ENCODE measurements at regions not wholly inside any gene's neighbourhood (a gene's known extent, or its start where the extent isn't known, plus 50 kb on each side); places are given as distances from the start of the nearest gene placed in this dataset.
A peak's percentile ranks its signal among the peaks of the same experiment; 100 is the strongest.

GRCh38 chr17:72185564-72185963, 64.7 kb downstream of the SOX9 start:
- Histone ChIP-seq H3K9ac (ENCODE audit: insufficient read depth in 1 of 2, low read length in 2 of 2) (no peak overlapping the region), H3K4me1 (ENCODE audit: control insufficient read depth in 5 of 5, insufficient read depth in 5 of 5, low read length in 5 of 5) (peaks cover 0 to 16% (median 3%) of the 10 kb centered on the region in 5 donors), H3K9me3 (ENCODE audit: control insufficient read depth in 4 of 4, insufficient read depth in 3 of 4, low read length in 3 of 4) (peaks cover 0 to 6% (median 0%) of the 10 kb centered on the region in 4 donors), H3K36me3 (ENCODE audit: control insufficient read depth in 4 of 4, insufficient read depth in 4 of 4, low read length in 4 of 4) (no peaks in the 10 kb centered on the region), H3K4me3 (no peak overlapping the region), H3K27ac (ENCODE audit: low read depth in 1 of 2, low read length in 1 of 2) (no peak overlapping the region), H3K27me3 (ENCODE audit: control insufficient read depth in 3 of 3, insufficient read depth in 3 of 3, low read length in 2 of 3) (no peaks in the 10 kb centered on the region)
- ATAC-seq (ENCODE audit: insufficient read depth, low FRiP score) (peak; percentile 3), DNase-seq (no peak)
- TF ChIP-seq CTCF (IDR thresholded peaks at IDR 0.05; ENCODE audit: control extremely low read depth, extremely low read depth), result no peak
- 52 to 67% methylated on average over 8 of the region's 8 CpGs for WGBS, 2 donors

- H3K9me3 ChIP-seq (ENCODE audit: control insufficient read depth in 4 of 4, insufficient read depth in 3 of 4, low read length in 3 of 4), result peaks cover 0 to 6% (median 0%) of the 10 kb centered on the region in 4 donors
- H3K27ac ChIP-seq (ENCODE audit: low read depth in 1 of 2, low read length in 1 of 2), result no peak overlapping the region
- no peak for ATAC-seq (ENCODE audit: insufficient read depth, low FRiP score)
- H3K4me3 ChIP-seq, result no peak overlapping the region
- 55 to 72% methylated on average over 8 of the region's 8 CpGs for WGBS, 2 donors
- H3K27me3 ChIP-seq (ENCODE audit: control insufficient read depth in 3 of 3, insufficient read depth in 3 of 3, low read length in 2 of 3), result no peaks in the 10 kb centered on the region
- no peaks in the 10 kb centered on the region for H3K36me3 ChIP-seq (ENCODE audit: control insufficient read depth in 4 of 4, insufficient read depth in 4 of 4, low read length in 4 of 4)
- no peak for TF ChIP-seq CTCF (IDR thresholded peaks at IDR 0.05; ENCODE audit: control extremely low read depth, extremely low read depth)
- peaks cover 0 to 29% (median 3%) of the 10 kb centered on the region in 5 donors for H3K4me1 ChIP-seq (ENCODE audit: control insufficient read depth in 5 of 5, insufficient read depth in 5 of 5, low read length in 5 of 5)
- peak; percentile 60 to 84 (median 69) for DNase-seq
- H3K9ac ChIP-seq (ENCODE audit: insufficient read depth in 1 of 2, low read length in 2 of 2), result no peak overlapping the region
Observed at GRCh38 chr17:72187556-72187955, 66.7 kb downstream of the SOX9 start.

- Histone ChIP-seq H3K4me3 (no peak overlapping the region), H3K36me3 (ENCODE audit: control insufficient read depth in 4 of 4, insufficient read depth in 4 of 4, low read length in 4 of 4) (no peaks in the 10 kb centered on the region), H3K27ac (ENCODE audit: low read depth in 1 of 2, low read length in 1 of 2) (no peak overlapping the region), H3K27me3 (ENCODE audit: control insufficient read depth in 3 of 3, insufficient read depth in 3 of 3, low read length in 2 of 3) (no peaks in the 10 kb centered on the region), H3K4me1 (ENCODE audit: control insufficient read depth in 5 of 5, insufficient read depth in 5 of 5, low read length in 5 of 5) (peaks cover 0 to 41% (median 3%) of the 10 kb centered on the region in 5 donors), H3K9me3 (ENCODE audit: control insufficient read depth in 4 of 4, insufficient read depth in 3 of 4, low read length in 3 of 4) (peaks cover 0 to 6% (median 0%) of the 10 kb centered on the region in 4 donors), H3K9ac (ENCODE audit: insufficient read depth in 1 of 2, low read length in 2 of 2) (no peak overlapping the region)
- DNase-seq, result no peak
- TF ChIP-seq CTCF (IDR thresholded peaks at IDR 0.05; ENCODE audit: control extremely low read depth, extremely low read depth), result no peak
- 92 to 96% methylated on average over 2 of the region's 2 CpGs for WGBS, 2 donors
- no peak for ATAC-seq (ENCODE audit: insufficient read depth, low FRiP score)
Observed at GRCh38 chr17:72188801-72189200, 68.0 kb downstream of the SOX9 start.
